Naive thymus-derived CD4-positive, alpha-beta T cell (primary cell): ENCODE measurements at regions not wholly inside any gene's neighbourhood (a gene's known extent, or its start where the extent isn't known, plus 50 kb on each side); places are given as distances from the start of the nearest gene placed in this dataset.
"Not testable (repeated sequence)": the region's sequence is repeated elsewhere in the genome, so short reads cannot be mapped to it uniquely, and the experiment has no call there.

Experiments used
- ATAC-seq: fragments of 150-1000 bp; cut with Tn5 transposase; 2 replicates; pipeline ENCODE4 v1.10.0; 2021; ENCODE audit warnings: mild to moderate bottlenecking, moderate library complexity
- CTCF ChIA-PET: fragments of 350-600 bp; sonication (Branson Sonifier 250); formaldehyde crosslinking; loops from one replicate; lab custom pipeline; 2021; ENCODE audit warnings: antibody characterized with exemption; lab: Charles Lee
- POLR2A ChIA-PET: fragments of 350-600 bp; sonication (Branson Sonifier 250); formaldehyde crosslinking; loops from one replicate; lab custom pipeline; 2021; ENCODE audit warnings: antibody characterized with exemption, inconsistent platforms; lab: Charles Lee
- DNase-seq, 9 donors: peaks; one replicate each; pipeline versions ENCODE4 v3.0.0 to v3.0.0-alpha.2; 2020 to 2022; ENCODE audit warnings: mixed read lengths in 1 of 9
- H3K27ac ChIP-seq: one replicate; pipeline ENCODE4 v1.7.0; 2013; ENCODE audit warnings: mild to moderate bottlenecking, low read depth, low read length, moderate library complexity
- H3K27me3 ChIP-seq, 2 donors: one replicate each; pipeline ENCODE4 v1.7.0; 2013; ENCODE audit warnings: low read length in 2 of 2, mild to moderate bottlenecking in 2 of 2, moderate library complexity in 2 of 2; ENCODE audit not compliant: control insufficient read depth in 2 of 2, insufficient read depth in 2 of 2
- H3K36me3 ChIP-seq, 3 experiments: 1 replicate in 2 of 3; 2 replicates in 1 of 3; pipeline ENCODE4 v1.7.0; 2013; ENCODE audit warnings: low read length in 3 of 3, mild to moderate bottlenecking in 3 of 3, moderate library complexity in 1 of 3; ENCODE audit not compliant: insufficient read depth in 3 of 3, control insufficient read depth in 2 of 3
- H3K4me1 ChIP-seq, 2 donors: one replicate each; pipeline ENCODE4 v1.7.0; 2013; ENCODE audit warnings: low read length in 2 of 2, mild to moderate bottlenecking in 2 of 2, moderate library complexity in 1 of 2; ENCODE audit not compliant: control insufficient read depth in 2 of 2, insufficient read depth in 2 of 2
- H3K4me3 ChIP-seq: 2 replicates; pipeline ENCODE4 v1.7.0; 2013; ENCODE audit warnings: mild to moderate bottlenecking, low read length
- H3K9me3 ChIP-seq, 3 experiments: 1 replicate in 2 of 3; 2 replicates in 1 of 3; pipeline ENCODE4 v1.7.0; 2013; ENCODE audit warnings: low read length in 3 of 3; ENCODE audit not compliant: control insufficient read depth in 2 of 3
- H3K27ac Mint-ChIP-seq, 9 donors: one replicate each; pipeline ENCODE4 v1.8.0; 2020 to 2022; ENCODE audit warnings: mixed read lengths in 9 of 9, mild to moderate bottlenecking in 8 of 9, moderate library complexity in 5 of 9, inconsistent platforms in 2 of 9
- H3K27me3 Mint-ChIP-seq, 5 donors: one replicate each; pipeline ENCODE4 v1.8.0; 2021 to 2022; ENCODE audit warnings: mixed read lengths in 5 of 5, mild to moderate bottlenecking in 1 of 5
- H3K36me3 Mint-ChIP-seq, 5 donors: one replicate each; pipeline ENCODE4 v1.8.0; 2020 to 2022; ENCODE audit warnings: mixed read lengths in 5 of 5, mild to moderate bottlenecking in 3 of 5, inconsistent platforms in 1 of 5
- H3K4me1 Mint-ChIP-seq, 7 donors: one replicate each; pipeline ENCODE4 v1.8.0; 2020 to 2022; ENCODE audit warnings: mixed read lengths in 7 of 7, mild to moderate bottlenecking in 3 of 7, inconsistent platforms in 1 of 7
- H3K4me3 Mint-ChIP-seq, 10 donors: one replicate each; pipeline ENCODE4 v1.8.0; 2020 to 2022; ENCODE audit warnings: mild to moderate bottlenecking in 10 of 10, mixed read lengths in 10 of 10, moderate library complexity in 6 of 10, inconsistent platforms in 2 of 10
- H3K9me3 Mint-ChIP-seq, 11 donors: one replicate each; pipeline ENCODE4 v1.8.0; 2020 to 2022; ENCODE audit warnings: mixed read lengths in 11 of 11, mild to moderate bottlenecking in 4 of 11, inconsistent platforms in 1 of 11, moderate library complexity in 1 of 11
- intact Hi-C, 2 donors: fragments of 100-400 bp; cut with micrococcal nuclease; formaldehyde crosslinking; loops; one replicate each; pipeline ENCODE4 v1.15.1; 2023

- Mint-ChIP-seq H3K27me3 (peaks cover 0 to 32% (median 15%) of the 10 kb centered on the region in 5 donors), H3K9me3 (peaks cover 5 to 37% (median 13%) of the 10 kb centered on the region in 11 donors)
- H3K4me1 ChIP-seq, ATAC-seq, H3K4me3 Mint-ChIP-seq, H3K4me3 ChIP-seq, DNase-seq, intact Hi-C loops, H3K4me1 Mint-ChIP-seq, H3K36me3 ChIP-seq, H3K36me3 Mint-ChIP-seq, CTCF ChIA-PET, H3K27me3 ChIP-seq, H3K27ac ChIP-seq, H3K27ac Mint-ChIP-seq, POLR2A ChIA-PET: not testable (repeated sequence)
- peaks cover 0 to 21% (median 0%) of the 10 kb centered on the region in 3 experiments for H3K9me3 ChIP-seq
Measured at GRCh38 chr12:127173971-127174370, 1093.0 kb upstream of the TMEM132C start.

GRCh38 chr12:127174881-127175280 lies 1092.1 kb upstream of the TMEM132C start:
- ATAC-seq (no peak), DNase-seq (no peak)
- POLR2A ChIA-PET: no interaction called here
- Mint-ChIP-seq H3K4me3 (no peak overlapping the region), H3K36me3 (peaks cover 0 to 9% (median 4%) of the 10 kb centered on the region in 5 donors), H3K27me3 (peaks cover 0 to 23% (median 6%) of the 10 kb centered on the region in 5 donors), H3K27ac (no peak overlapping the region), H3K4me1 (no peaks in the 10 kb centered on the region), H3K9me3 (peaks cover 5 to 37% (median 13%) of the 10 kb centered on the region in 11 donors)
- H3K36me3 ChIP-seq: no peaks in the 10 kb centered on the region
- peaks cover 0 to 21% (median 0%) of the 10 kb centered on the region in 3 experiments for H3K9me3 ChIP-seq
- H3K4me3 ChIP-seq: no peak overlapping the region
- no peaks in the 10 kb centered on the region for H3K27me3 ChIP-seq
- CTCF ChIA-PET: no interaction called here
- no peak overlapping the region for H3K27ac ChIP-seq
- no peaks in the 10 kb centered on the region for H3K4me1 ChIP-seq
- intact Hi-C loops: no loop called here

- H3K9me3 ChIP-seq: peaks cover 0 to 21% (median 0%) of the 10 kb centered on the region in 3 experiments
- no peaks in the 10 kb centered on the region for H3K36me3 ChIP-seq
- Mint-ChIP-seq H3K27ac (no peak overlapping the region), H3K27me3 (peaks cover 0 to 21% (median 8%) of the 10 kb centered on the region in 5 donors), H3K36me3 (peaks cover 0 to 9% (median 4%) of the 10 kb centered on the region in 5 donors), H3K9me3 (peaks cover 5 to 42% (median 13%) of the 10 kb centered on the region in 11 donors), H3K4me3 (no peak overlapping the region), H3K4me1 (no peaks in the 10 kb centered on the region)
- ATAC-seq (no peak), DNase-seq (no peak)
- no peak overlapping the region for H3K27ac ChIP-seq
- no peak overlapping the region for H3K4me3 ChIP-seq
- no peaks in the 10 kb centered on the region for H3K4me1 ChIP-seq
- H3K27me3 ChIP-seq: no peaks in the 10 kb centered on the region
- POLR2A ChIA-PET: no interaction called here
- intact Hi-C loops: no loop called here
- CTCF ChIA-PET: no interaction called here
Measured at GRCh38 chr12:127175361-127175760, 1091.6 kb upstream of the TMEM132C start.

GRCh38 chr12:127176804-127177203 lies 1090.2 kb upstream of the TMEM132C start:
- CTCF ChIA-PET: no interaction called here
- H3K27ac Mint-ChIP-seq: no peak overlapping the region

GRCh38 chr12:127178052-127178451 lies 1088.9 kb upstream of the TMEM132C start:
- ChIA-PET CTCF (no interaction called here), POLR2A (no interaction called here)
- Histone ChIP-seq H3K27ac (no peak overlapping the region), H3K4me3 (no peak overlapping the region), H3K27me3 (no peaks in the 10 kb centered on the region), H3K9me3 (peaks cover 0 to 21% (median 0%) of the 10 kb centered on the region in 3 experiments), H3K36me3 (no peaks in the 10 kb centered on the region), H3K4me1 (no peaks in the 10 kb centered on the region)
- H3K9me3 Mint-ChIP-seq: peaks cover 5 to 37% (median 13%) of the 10 kb centered on the region in 11 donors
- H3K36me3 Mint-ChIP-seq: peaks cover 0 to 9% (median 0%) of the 10 kb centered on the region in 5 donors
- no peak for DNase-seq
- H3K27ac Mint-ChIP-seq: no peak overlapping the region
- no peak for ATAC-seq
- no peak overlapping the region for H3K4me3 Mint-ChIP-seq
- intact Hi-C loops: no loop called here
- H3K4me1 Mint-ChIP-seq: no peaks in the 10 kb centered on the region
- H3K27me3 Mint-ChIP-seq: peaks cover 0 to 10% (median 7%) of the 10 kb centered on the region in 5 donors

More at GRCh38 chr12:127176804-127177203, 1090.2 kb upstream of the TMEM132C start:
- peaks cover 0 to 9% (median 0%) of the 10 kb centered on the region in 5 donors for H3K36me3 Mint-ChIP-seq
- peaks cover 0 to 13% (median 10%) of the 10 kb centered on the region in 5 donors for H3K27me3 Mint-ChIP-seq
- Histone ChIP-seq H3K4me1 (no peaks in the 10 kb centered on the region), H3K27me3 (no peaks in the 10 kb centered on the region), H3K9me3 (peaks cover 0 to 21% (median 0%) of the 10 kb centered on the region in 3 experiments), H3K27ac (no peak overlapping the region), H3K4me3 (no peak overlapping the region), H3K36me3 (no peaks in the 10 kb centered on the region)
- POLR2A ChIA-PET: no interaction called here
- H3K4me3 Mint-ChIP-seq: no peak overlapping the region
- intact Hi-C loops: no loop called here
- peaks cover 5 to 40% (median 13%) of the 10 kb centered on the region in 11 donors for H3K9me3 Mint-ChIP-seq
- ATAC-seq: no peak
- no peaks in the 10 kb centered on the region for H3K4me1 Mint-ChIP-seq
- no peak for DNase-seq

- Histone ChIP-seq H3K9me3 (peaks cover 0 to 21% (median 0%) of the 10 kb centered on the region in 3 experiments), H3K27me3 (no peaks in the 10 kb centered on the region), H3K27ac (no peak overlapping the region), H3K36me3 (no peaks in the 10 kb centered on the region), H3K4me1 (no peaks in the 10 kb centered on the region), H3K4me3 (no peak overlapping the region)
- no peaks in the 10 kb centered on the region for H3K4me1 Mint-ChIP-seq
- peaks cover 5 to 37% (median 13%) of the 10 kb centered on the region in 11 donors for H3K9me3 Mint-ChIP-seq
- H3K27ac Mint-ChIP-seq: no peak overlapping the region
- no peak overlapping the region for H3K4me3 Mint-ChIP-seq
- ATAC-seq: no peak
- peaks cover 0 to 10% (median 7%) of the 10 kb centered on the region in 5 donors for H3K27me3 Mint-ChIP-seq
- ChIA-PET POLR2A (no interaction called here), CTCF (no interaction called here)
- H3K36me3 Mint-ChIP-seq: peaks cover 0 to 9% (median 0%) of the 10 kb centered on the region in 5 donors
- intact Hi-C loops: no loop called here
- no peak for DNase-seq
Measured at GRCh38 chr12:127178463-127178862, 1088.5 kb upstream of the TMEM132C start.

- H3K36me3 ChIP-seq: no peaks in the 10 kb centered on the region
- no peak overlapping the region for H3K27ac Mint-ChIP-seq
- DNase-seq: no peak
- H3K27me3 Mint-ChIP-seq: peaks cover 0 to 10% (median 7%) of the 10 kb centered on the region in 5 donors
- H3K4me1 Mint-ChIP-seq: no peaks in the 10 kb centered on the region
- peaks cover 0 to 9% (median 0%) of the 10 kb centered on the region in 5 donors for H3K36me3 Mint-ChIP-seq
- no peak overlapping the region for H3K27ac ChIP-seq
- H3K4me3 ChIP-seq: no peak overlapping the region
- intact Hi-C loops: no loop called here
- H3K27me3 ChIP-seq: no peaks in the 10 kb centered on the region
- ChIA-PET CTCF (no interaction called here), POLR2A (interaction anchor here (0.7 kb wide), 1 partner anchor 211 kb away, joined by 3 read pairs; no protein-coding TSS in a partner anchor)
- H3K4me3 Mint-ChIP-seq: no peak overlapping the region
- peaks cover 0 to 21% (median 0%) of the 10 kb centered on the region in 3 experiments for H3K9me3 ChIP-seq
- no peaks in the 10 kb centered on the region for H3K4me1 ChIP-seq
- peaks cover 5 to 37% (median 12%) of the 10 kb centered on the region in 11 donors for H3K9me3 Mint-ChIP-seq
- no peak for ATAC-seq
Measured at GRCh38 chr12:127179176-127179575, 1087.8 kb upstream of the TMEM132C start.
